Effector memory CD4-positive, alpha-beta T cell (primary cell): ENCODE measurements at regions not wholly inside any gene's neighbourhood (a gene's known extent, or its start where the extent isn't known, plus 50 kb on each side); places are given as distances from the start of the nearest gene placed in this dataset.

Source experiments
- DNase-seq, 3 donors: peaks; one replicate each; pipeline ENCODE4 v3.0.0-alpha.2; 2020
- H3K27ac ChIP-seq: 2 replicates; pipeline ENCODE4 v1.7.0; 2013; ENCODE audit warnings: mild to moderate bottlenecking, low read length, moderate library complexity; ENCODE audit not compliant: insufficient read depth, poor library complexity, severe bottlenecking
- H3K27me3 ChIP-seq: replicated peaks from 2 replicates; pipeline ENCODE4 v1.7.0; 2013; ENCODE audit warnings: mild to moderate bottlenecking, low read length; ENCODE audit not compliant: insufficient read depth, control insufficient read depth, poor library complexity, severe bottlenecking
- H3K36me3 ChIP-seq: 2 replicates; pipeline ENCODE4 v1.7.0; 2013; ENCODE audit warnings: mild to moderate bottlenecking, low read length, moderate library complexity; ENCODE audit not compliant: control insufficient read depth, insufficient read depth
- H3K4me1 ChIP-seq: 2 replicates; pipeline ENCODE4 v1.7.0; 2013; ENCODE audit warnings: low read length, mild to moderate bottlenecking; ENCODE audit not compliant: control insufficient read depth, insufficient read depth, poor library complexity, severe bottlenecking
- H3K4me3 ChIP-seq: 2 replicates; pipeline ENCODE4 v1.7.0; 2013; ENCODE audit warnings: low read length, low read depth, mild to moderate bottlenecking; ENCODE audit not compliant: insufficient read depth, poor library complexity, severe bottlenecking
- H3K9me3 ChIP-seq: 2 replicates; pipeline ENCODE4 v1.7.0; 2013; ENCODE audit warnings: mild to moderate bottlenecking, low read length, moderate library complexity; ENCODE audit not compliant: control insufficient read depth

DNA sequence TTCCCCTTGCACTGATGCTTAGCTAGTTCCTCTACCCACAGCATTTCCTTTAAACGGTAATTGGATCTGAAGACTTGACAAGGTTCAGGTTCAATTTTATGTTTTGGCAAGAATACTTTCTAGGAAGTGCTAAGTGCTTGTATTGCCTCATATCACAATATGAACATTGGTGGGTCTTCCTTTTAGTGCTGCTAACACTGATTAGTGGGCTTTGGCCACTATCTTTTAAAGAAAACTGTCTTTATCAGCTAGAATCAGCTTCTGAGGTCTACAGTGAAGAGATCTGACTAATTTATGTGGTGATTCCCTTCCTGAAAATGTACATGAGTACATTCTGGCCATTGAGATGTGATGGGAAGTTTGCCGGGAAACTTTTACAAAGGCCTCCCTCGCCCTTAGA lies 316.7 kb upstream of the KLF3 start:
- Histone ChIP-seq H3K4me3 (no peak overlapping the region), H3K27me3 (no peaks in the 10 kb centered on the region), H3K36me3 (no peaks in the 10 kb centered on the region), H3K4me1 (no peaks in the 10 kb centered on the region), H3K9me3 (peaks cover under 1% of the 10 kb centered on the region), H3K27ac (no peak overlapping the region)
- DNase-seq: no peak

DNA sequence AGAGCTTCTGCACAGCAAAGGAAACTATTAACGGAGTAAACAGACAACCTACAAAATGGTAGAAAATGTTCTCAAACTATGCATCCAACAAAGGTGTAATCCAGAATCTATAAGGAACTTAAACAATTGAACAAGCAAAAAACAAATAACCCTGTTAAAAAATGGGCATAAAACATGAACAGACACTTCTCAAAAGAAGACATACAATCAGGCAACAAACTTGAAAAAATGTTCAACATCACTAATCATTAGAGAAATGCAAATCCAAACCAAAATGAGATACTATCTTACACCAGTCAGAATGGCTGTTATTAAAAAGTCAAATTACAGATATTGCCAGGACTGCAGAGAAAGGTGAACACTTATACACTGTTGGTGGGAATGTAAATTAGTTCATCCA lies 309.6 kb upstream of the KLF3 start:
- peaks cover 3% of the 10 kb centered on the region for H3K9me3 ChIP-seq
- no peak for DNase-seq
- no peaks in the 10 kb centered on the region for H3K4me1 ChIP-seq
- H3K27me3 ChIP-seq: no peaks in the 10 kb centered on the region
- H3K36me3 ChIP-seq: no peaks in the 10 kb centered on the region
- no peak overlapping the region for H3K27ac ChIP-seq
- H3K4me3 ChIP-seq: no peak overlapping the region

DNA sequence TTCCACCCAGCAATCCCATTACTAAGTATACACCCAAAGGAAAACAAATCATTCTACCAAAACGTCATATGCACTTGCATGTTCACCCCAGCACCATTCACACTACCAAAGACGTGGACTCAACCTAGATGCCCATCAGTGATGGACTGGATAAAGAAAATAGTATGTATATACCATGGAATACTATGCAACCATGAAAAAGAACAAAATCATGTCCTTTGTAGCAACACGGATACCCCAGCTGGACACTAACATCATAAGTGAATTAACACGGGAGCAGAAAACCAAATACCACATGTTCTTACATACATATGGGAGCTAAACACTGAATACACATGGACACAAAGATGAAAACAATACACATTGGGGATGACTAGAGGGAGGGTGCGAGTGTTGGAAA lies 309.1 kb upstream of the KLF3 start:
- DNase-seq: no peak
- Histone ChIP-seq H3K27ac (no peak overlapping the region), H3K4me1 (no peaks in the 10 kb centered on the region), H3K4me3 (no peak overlapping the region), H3K9me3 (peaks cover 3% of the 10 kb centered on the region), H3K36me3 (no peaks in the 10 kb centered on the region), H3K27me3 (no peaks in the 10 kb centered on the region)

DNA sequence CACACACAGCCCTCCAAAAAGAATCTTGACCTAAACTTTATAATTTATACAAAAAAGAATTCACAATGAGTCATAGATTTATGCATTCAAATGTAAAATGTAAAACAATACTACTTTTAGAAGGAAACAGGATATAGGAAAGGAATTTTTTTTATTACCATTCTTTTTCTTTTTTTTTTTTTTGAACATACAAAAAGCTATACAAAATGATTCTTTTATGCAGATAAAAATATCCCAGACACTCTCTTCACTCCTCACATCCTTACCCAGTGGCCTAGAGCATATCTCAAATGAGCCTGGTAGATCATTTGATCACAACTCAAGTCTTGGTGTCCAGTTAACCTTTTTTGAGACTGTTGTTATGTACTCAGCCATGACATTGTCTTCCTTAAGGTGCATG lies 307.3 kb upstream of the KLF3 start:
- Histone ChIP-seq H3K9me3 (peaks cover 3% of the 10 kb centered on the region), H3K4me3 (no peak overlapping the region), H3K27me3 (no peaks in the 10 kb centered on the region), H3K4me1 (no peaks in the 10 kb centered on the region), H3K36me3 (no peaks in the 10 kb centered on the region), H3K27ac (no peak overlapping the region)
- DNase-seq: no peak

DNA sequence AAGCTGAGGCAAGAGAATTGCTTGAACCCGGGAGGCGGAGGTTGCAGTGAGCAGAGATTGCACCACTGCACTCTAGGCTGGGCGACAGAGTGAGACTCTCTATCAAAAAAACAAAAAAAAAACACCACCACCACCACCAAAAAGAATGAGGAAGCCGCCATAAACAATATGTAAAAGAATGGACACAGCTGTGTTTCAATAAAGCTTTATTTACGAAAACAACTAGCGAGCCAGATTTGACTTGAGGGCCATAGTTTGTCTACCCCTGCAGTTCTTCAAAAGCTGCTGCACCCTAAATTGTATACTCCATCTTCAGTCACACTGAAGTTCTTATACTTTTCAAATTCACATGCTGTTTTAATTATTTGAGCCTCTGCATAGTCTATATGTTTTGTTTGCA lies 306.5 kb upstream of the KLF3 start:
- Histone ChIP-seq H3K27ac (no peak overlapping the region), H3K4me1 (no peaks in the 10 kb centered on the region), H3K27me3 (no peaks in the 10 kb centered on the region), H3K36me3 (no peaks in the 10 kb centered on the region), H3K9me3 (no peaks in the 10 kb centered on the region), H3K4me3 (no peak overlapping the region)
- no peak for DNase-seq

DNA sequence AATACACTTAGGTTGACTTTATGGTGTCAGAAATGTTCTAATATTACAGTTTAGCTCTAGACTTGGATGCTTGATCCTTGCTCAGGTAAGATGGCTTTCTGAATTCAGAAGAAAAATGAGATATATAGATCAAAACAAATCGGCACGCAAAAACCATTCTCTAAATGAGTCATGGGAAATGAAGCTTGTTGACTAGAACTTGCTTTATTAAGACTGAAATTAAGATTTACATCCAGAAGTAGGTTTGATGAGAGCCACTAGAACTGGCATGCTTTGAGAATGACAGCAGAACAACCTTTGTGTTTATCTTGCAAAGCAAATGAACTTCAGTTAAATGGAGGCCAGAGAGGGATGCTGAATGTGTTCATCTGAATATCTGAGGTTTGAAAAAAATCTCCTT lies 304.9 kb upstream of the KLF3 start:
- Histone ChIP-seq H3K27me3 (no peaks in the 10 kb centered on the region), H3K27ac (no peak overlapping the region), H3K9me3 (no peaks in the 10 kb centered on the region), H3K4me3 (no peak overlapping the region), H3K36me3 (no peaks in the 10 kb centered on the region), H3K4me1 (no peaks in the 10 kb centered on the region)
- no peak for DNase-seq

DNA sequence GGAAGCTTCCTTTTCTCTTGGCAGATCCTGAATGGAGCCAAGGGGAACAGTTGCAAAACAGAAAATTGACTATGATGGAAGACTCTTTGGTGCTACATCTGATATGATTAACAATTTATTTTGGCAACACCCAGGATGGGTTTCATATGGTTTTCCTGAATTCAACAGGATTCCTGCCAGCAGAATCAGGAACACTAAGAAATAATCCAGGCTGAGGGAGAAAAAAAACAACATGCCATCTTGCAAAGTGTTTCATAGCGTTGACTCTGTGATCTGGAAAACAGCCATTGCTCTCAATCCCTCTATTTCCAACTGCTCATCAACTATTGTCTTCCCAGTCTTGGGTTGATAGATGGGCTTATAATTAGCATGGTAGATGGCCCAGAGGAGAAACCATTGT lies 303.8 kb upstream of the KLF3 start:
- H3K4me3 ChIP-seq: no peak overlapping the region
- no peaks in the 10 kb centered on the region for H3K4me1 ChIP-seq
- no peak for DNase-seq
- no peaks in the 10 kb centered on the region for H3K27me3 ChIP-seq
- no peaks in the 10 kb centered on the region for H3K9me3 ChIP-seq
- H3K36me3 ChIP-seq: no peaks in the 10 kb centered on the region
- H3K27ac ChIP-seq: no peak overlapping the region

DNA sequence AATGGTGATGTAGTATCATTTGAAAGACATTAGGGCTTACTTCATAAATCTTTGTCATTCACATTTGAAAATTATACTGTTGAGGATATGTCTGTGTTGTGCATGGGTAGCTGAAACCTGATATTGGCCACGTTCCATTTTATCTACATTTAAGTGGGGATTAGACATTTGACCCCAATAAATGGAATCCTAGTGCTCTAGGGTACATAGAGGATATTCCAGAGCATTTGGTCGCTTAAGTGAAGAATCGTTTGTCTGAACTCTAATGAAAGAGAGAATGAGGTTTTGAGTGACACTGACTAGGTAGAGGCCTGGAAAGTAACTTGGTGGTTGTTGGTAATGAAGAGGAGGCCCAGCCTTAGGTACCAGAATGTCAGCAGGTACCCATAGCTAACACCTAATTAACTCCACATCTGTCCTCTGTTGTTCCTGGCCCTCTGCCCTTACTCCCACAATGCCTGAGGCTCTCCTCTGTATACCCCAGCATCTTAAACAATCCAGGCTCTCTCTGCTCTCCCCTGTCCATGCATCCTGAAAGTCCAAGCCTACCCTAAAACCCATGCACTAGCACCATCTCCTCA lies 299.5 kb upstream of the KLF3 start:
- Histone ChIP-seq H3K27ac (no peak overlapping the region), H3K4me1 (no peaks in the 10 kb centered on the region), H3K36me3 (no peaks in the 10 kb centered on the region), H3K9me3 (no peaks in the 10 kb centered on the region), H3K4me3 (no peak overlapping the region), H3K27me3 (no peaks in the 10 kb centered on the region)
- DNase-seq: no peak

DNA sequence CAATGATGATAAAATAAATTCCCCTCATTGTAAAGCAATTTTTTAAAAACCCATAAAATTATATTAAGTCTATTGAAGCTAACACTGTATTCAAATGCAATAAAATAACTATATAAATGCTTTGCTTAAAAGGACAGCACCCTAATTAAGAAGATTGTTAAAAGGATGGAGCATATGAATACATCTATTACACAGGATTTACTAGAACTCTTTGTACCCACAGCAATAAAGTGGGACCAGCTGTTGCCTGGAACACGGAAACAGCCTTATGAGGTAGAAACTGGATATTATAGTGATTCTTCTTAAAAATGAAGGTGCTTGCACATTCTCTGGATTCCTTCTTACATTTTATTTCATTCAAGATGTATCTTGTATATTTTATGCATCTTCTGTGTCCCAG lies 298.7 kb upstream of the KLF3 start:
- H3K4me3 ChIP-seq: no peak overlapping the region
- no peak for DNase-seq
- H3K9me3 ChIP-seq: no peaks in the 10 kb centered on the region
- H3K27me3 ChIP-seq: no peaks in the 10 kb centered on the region
- H3K27ac ChIP-seq: no peak overlapping the region
- H3K4me1 ChIP-seq: no peaks in the 10 kb centered on the region
- H3K36me3 ChIP-seq: no peaks in the 10 kb centered on the region

DNA sequence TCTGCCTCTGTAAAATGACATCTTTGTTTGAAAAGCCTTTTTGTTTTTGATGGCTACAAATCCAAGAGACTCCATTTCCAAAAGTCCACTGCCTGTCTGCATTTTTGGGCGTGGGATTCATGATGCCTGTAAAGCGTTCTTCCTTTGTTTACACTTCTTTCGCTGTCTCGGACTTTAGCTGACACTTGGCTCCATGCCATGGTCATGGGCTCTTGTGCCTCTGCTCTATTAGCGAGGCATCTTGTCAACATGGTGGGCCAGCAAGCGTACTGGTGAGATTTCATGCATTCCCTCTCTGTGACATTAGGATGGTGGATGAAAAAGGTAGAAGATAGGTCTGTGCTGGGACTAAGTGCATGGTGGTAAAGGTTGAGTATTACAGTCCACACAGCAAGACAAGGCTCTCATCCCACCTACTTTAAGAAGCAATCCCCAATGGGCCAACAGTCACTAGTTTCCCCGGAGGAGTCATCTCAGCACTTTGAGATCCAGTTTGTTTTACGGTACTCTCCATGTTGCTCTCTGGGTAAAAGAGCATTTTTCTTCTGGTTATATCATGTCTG lies 298.2 kb upstream of the KLF3 start:
- Histone ChIP-seq H3K4me3 (no peak overlapping the region), H3K27ac (no peak overlapping the region), H3K9me3 (no peaks in the 10 kb centered on the region), H3K4me1 (no peaks in the 10 kb centered on the region), H3K36me3 (no peaks in the 10 kb centered on the region), H3K27me3 (no peaks in the 10 kb centered on the region)
- no peak for DNase-seq
